ENCODE measurements at regions not wholly inside any gene's neighbourhood (a gene's known extent, or its start where the extent isn't known, plus 50 kb on each side); places are given as distances from the start of the nearest gene placed in this dataset.

DNA sequence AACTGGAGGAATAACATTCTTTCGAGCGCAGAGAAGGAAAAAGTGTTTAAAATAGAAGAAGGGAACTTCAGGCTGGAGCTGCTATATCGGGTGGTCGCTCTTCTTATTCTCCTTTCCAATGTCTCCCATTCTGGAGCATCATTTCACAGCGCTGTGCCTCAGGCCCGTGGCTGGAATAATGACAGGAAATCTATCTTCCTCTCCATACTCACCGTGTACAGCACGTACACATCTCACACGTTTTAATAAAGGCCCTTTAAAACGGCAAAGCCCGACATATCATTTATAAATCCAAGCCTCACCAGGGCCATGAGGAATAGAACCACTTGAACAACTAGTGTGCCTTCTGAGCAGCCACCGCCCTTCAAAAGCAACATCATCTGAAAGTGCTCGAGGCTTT lies 264.4 kb downstream of the TEX29 start:
- DNase-seq: no peak
- WGBS (ENCODE audit: low lambda C conversion rate): 7% methylated on average over 13 of the region's 13 CpGs
- CTCF ChIA-PET: no interaction called here
- Histone ChIP-seq H3K9me2 (no peaks in the 10 kb centered on the region), H2AFZ (ENCODE audit: low read depth) (no peak overlapping the region), H3K4me1 (ENCODE audit: control insufficient read depth in 1 of 2, insufficient read depth in 2 of 2, low read depth in 1 of 2, low read length in 1 of 2) (no peaks in the 10 kb centered on the region), H3K9me3 (no peaks in the 10 kb centered on the region), H3K4me2 (no peak overlapping the region), H3K4me3 (ENCODE audit: low read depth in 2 of 2, low read length in 1 of 2) (no peak overlapping the region), H3K79me2 (ENCODE audit: insufficient read depth) (no peaks in the 10 kb centered on the region), H3F3A (replicated peaks; ENCODE audit: insufficient read depth) (no peaks in the 10 kb centered on the region), H3K27ac (ENCODE audit: low read depth in 2 of 2, low read length in 1 of 2) (no peak overlapping the region), H3K36me3 (replicated peaks in 1 of 2; ENCODE audit: control insufficient read depth in 1 of 2, insufficient read depth in 2 of 2, low read length in 1 of 2) (no peaks in the 10 kb centered on the region), H4K20me1 (ENCODE audit: insufficient read depth) (no peaks in the 10 kb centered on the region), H3K27me3 (ENCODE audit: insufficient read depth) (no peaks in the 10 kb centered on the region), H3K9ac (no peak overlapping the region)
- TF ChIP-seq NRF1 (IDR thresholded peaks at IDR 0.05; ENCODE audit: low read depth, low read length) (no peak), MEF2A (IDR thresholded peaks at IDR 0.05; ENCODE audit: borderline replicate concordance, low read depth) (no peak), FOXM1 (IDR thresholded peaks at IDR 0.05; ENCODE audit: low read depth) (no peak), NFIC (IDR thresholded peaks at IDR 0.05; ENCODE audit: borderline replicate concordance) (no peak), MXI1 (IDR thresholded peaks at IDR 0.05; ENCODE audit: low read depth, low read length) (no peak), TEAD4 (IDR thresholded peaks at IDR 0.05; ENCODE audit: borderline replicate concordance, insufficient read depth) (no peak), GABPA (IDR thresholded peaks at IDR 0.05; ENCODE audit: low read depth) (no peak), EP300 (IDR thresholded peaks at IDR 0.05; ENCODE audit: borderline replicate concordance in 1 of 2, low read depth in 1 of 2, low read length in 1 of 2) (no peak)
- TF ChIP-seq, protein P1, sequence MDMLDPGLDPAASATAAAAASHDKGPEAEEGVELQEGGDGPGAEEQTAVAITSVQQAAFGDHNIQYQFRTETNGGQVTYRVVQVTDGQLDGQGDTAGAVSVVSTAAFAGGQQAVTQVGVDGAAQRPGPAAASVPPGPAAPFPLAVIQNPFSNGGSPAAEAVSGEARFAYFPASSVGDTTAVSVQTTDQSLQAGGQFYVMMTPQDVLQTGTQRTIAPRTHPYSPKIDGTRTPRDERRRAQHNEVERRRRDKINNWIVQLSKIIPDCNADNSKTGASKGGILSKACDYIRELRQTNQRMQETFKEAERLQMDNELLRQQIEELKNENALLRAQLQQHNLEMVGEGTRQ (IDR thresholded peaks at IDR 0.05; ENCODE audit: borderline replicate concordance, low read depth, low read length): no peak
- TF ChIP-seq, protein P2, sequence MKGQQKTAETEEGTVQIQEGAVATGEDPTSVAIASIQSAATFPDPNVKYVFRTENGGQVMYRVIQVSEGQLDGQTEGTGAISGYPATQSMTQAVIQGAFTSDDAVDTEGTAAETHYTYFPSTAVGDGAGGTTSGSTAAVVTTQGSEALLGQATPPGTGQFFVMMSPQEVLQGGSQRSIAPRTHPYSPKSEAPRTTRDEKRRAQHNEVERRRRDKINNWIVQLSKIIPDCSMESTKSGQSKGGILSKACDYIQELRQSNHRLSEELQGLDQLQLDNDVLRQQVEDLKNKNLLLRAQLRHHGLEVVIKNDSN (IDR thresholded peaks at IDR 0.05; ENCODE audit: borderline replicate concordance, low read depth): no peak
- POLR2A ChIA-PET: no interaction called here

- Histone ChIP-seq H3K4me2 (no peak overlapping the region), H3K4me1 (ENCODE audit: control insufficient read depth in 1 of 2, insufficient read depth in 2 of 2, low read depth in 1 of 2, low read length in 1 of 2) (no peaks in the 10 kb centered on the region), H3K4me3 (ENCODE audit: low read depth in 2 of 2, low read length in 1 of 2) (no peak overlapping the region), H3K9me2 (no peaks in the 10 kb centered on the region), H3K79me2 (ENCODE audit: insufficient read depth) (no peaks in the 10 kb centered on the region), H3K27ac (ENCODE audit: low read depth in 2 of 2, low read length in 1 of 2) (no peak overlapping the region), H3K36me3 (replicated peaks in 1 of 2; ENCODE audit: control insufficient read depth in 1 of 2, insufficient read depth in 2 of 2, low read length in 1 of 2) (no peaks in the 10 kb centered on the region), H2AFZ (ENCODE audit: low read depth) (no peak overlapping the region), H3K27me3 (ENCODE audit: insufficient read depth) (no peaks in the 10 kb centered on the region), H3K9me3 (no peaks in the 10 kb centered on the region), H4K20me1 (ENCODE audit: insufficient read depth) (no peaks in the 10 kb centered on the region), H3F3A (replicated peaks; ENCODE audit: insufficient read depth) (no peaks in the 10 kb centered on the region), H3K9ac (no peak overlapping the region)
- 49% methylated on average over 25 of the region's 27 CpGs for WGBS (ENCODE audit: low lambda C conversion rate)
- TF ChIP-seq GABPA (IDR thresholded peaks at IDR 0.05; ENCODE audit: low read depth) (no peak), CHD2 (IDR thresholded peaks at IDR 0.05; ENCODE audit: low read length, partially characterized antibody) (no peak)
- TF ChIP-seq, protein P2 (IDR thresholded peaks at IDR 0.05; ENCODE audit: borderline replicate concordance, low read depth): no peak
- POLR2A ChIA-PET: no interaction called here
- DNase-seq: no peak
- CTCF ChIA-PET: no interaction called here
These were observed 265.8 kb downstream of the TEX29 start for GRCh38 chr13:111586291-111586690.

All from SK-N-SH (cell line).